B cell (primary cell): ENCODE measurements at regions not wholly inside any gene's neighbourhood (a gene's known extent, or its start where the extent isn't known, plus 50 kb on each side); places are given as distances from the start of the nearest gene placed in this dataset.
"Not testable (repeated sequence)": the region's sequence is repeated elsewhere in the genome, so short reads cannot be mapped to it uniquely, and the experiment has no call there.

Experiments used
- ATAC-seq: fragments of 200-7000 bp; cut with Tn5 transposase; one replicate; pipeline ENCODE4 v1.10.0; 2021; ENCODE audit warnings: low read depth, mild to moderate bottlenecking, moderate number of reproducible peaks, moderate library complexity
- CTCF ChIA-PET: fragments of 350-600 bp; sonication (Branson Sonifier 250); formaldehyde crosslinking; loops from one replicate; lab custom pipeline; 2021; ENCODE audit warnings: antibody characterized with exemption, inconsistent platforms; lab: Charles Lee
- POLR2A ChIA-PET: fragments of 350-600 bp; sonication (Branson Sonifier 250); formaldehyde crosslinking; loops from one replicate; lab custom pipeline; 2021; ENCODE audit warnings: antibody characterized with exemption; lab: Charles Lee
- DNase-seq: peaks from one replicate; pipeline ENCODE4 v3.0.0; 2013
- H2AFZ ChIP-seq: 2 replicates; pipeline ENCODE4 v1.6.1; 2012; ENCODE audit warnings: mild to moderate bottlenecking, low read depth, low read length; ENCODE audit not compliant: insufficient read depth, poor library complexity, severe bottlenecking
- H3K27ac ChIP-seq, 2 donors: 1 replicate in 1 of 2; 2 replicates in 1 of 2; pipeline ENCODE4 v1.5.1; 2012 to 2013; ENCODE audit warnings: low read length in 2 of 2, mild to moderate bottlenecking in 2 of 2, moderate library complexity in 1 of 2
- H3K27me3 ChIP-seq, 4 experiments: fragments of 200-600 bp in 1 of 4; sonication (generic) in 1 of 4; replicated peaks in 1 of 4; 1 replicate in 2 of 4; 2 replicates in 2 of 4; pipeline versions ENCODE4 v1.6.1 to v1.7.0; 2013 to 2016; ENCODE audit warnings: low read length in 3 of 4, mild to moderate bottlenecking in 2 of 4, mixed read lengths in 1 of 4, moderate library complexity in 1 of 4; ENCODE audit not compliant: insufficient read depth in 4 of 4, control insufficient read depth in 3 of 4; ENCODE audit errors: control extremely low read depth in 1 of 4
- H3K36me3 ChIP-seq, 2 experiments: replicated peaks in 1 of 2; 1 replicate in 1 of 2; 2 replicates in 1 of 2; pipeline versions ENCODE4 v1.6.1 to v1.7.1; 2013; ENCODE audit warnings: low read length in 1 of 2; ENCODE audit not compliant: insufficient read depth in 2 of 2, control insufficient read depth in 1 of 2; ENCODE audit errors: control extremely low read depth in 1 of 2, extremely low read depth in 1 of 2
- H3K4me1 ChIP-seq, 2 donors: fragments of 200-600 bp in 1 of 2; sonication (generic) in 1 of 2; 1 replicate in 1 of 2; 2 replicates in 1 of 2; pipeline versions ENCODE4 v1.5.1 to v1.6.1; 2013 to 2017; ENCODE audit warnings: low read length in 2 of 2; ENCODE audit not compliant: control insufficient read depth in 2 of 2, insufficient read depth in 2 of 2
- H3K4me2 ChIP-seq: replicated peaks from 2 replicates; pipeline ENCODE3; 2012; ENCODE audit warnings: mild to moderate bottlenecking, low read depth, low read length; ENCODE audit not compliant: poor library complexity, severe bottlenecking
- H3K4me3 ChIP-seq, 5 experiments: fragments of 200-600 bp in 1 of 5; sonication (generic) in 1 of 5; 1 replicate in 3 of 5; 2 replicates in 2 of 5; pipeline versions ENCODE4 v1.5.1 to v1.7.0; 2011 to 2016; ENCODE audit warnings: low read length in 4 of 5, mild to moderate bottlenecking in 4 of 5, low read depth in 2 of 5, control low read depth in 1 of 5, moderate library complexity in 1 of 5; ENCODE audit not compliant: insufficient read depth in 1 of 5; ENCODE audit errors: control extremely low read depth in 1 of 5, extremely low read depth in 1 of 5
- H3K79me2 ChIP-seq: fragments of 200-600 bp; sonication (generic); one replicate; pipeline ENCODE4 v1.6.0; 2016; ENCODE audit warnings: low read length; ENCODE audit not compliant: control insufficient read depth, insufficient read depth
- H3K9ac ChIP-seq: fragments of 200-600 bp; sonication (generic); 2 replicates; pipeline ENCODE4 v1.6.1; 2017; ENCODE audit warnings: mild to moderate bottlenecking, low read length, moderate library complexity
- H3K9me3 ChIP-seq, 3 donors: one replicate each; pipeline versions ENCODE4 v1.6.1 to v1.7.1; 2013; ENCODE audit warnings: low read length in 2 of 3; ENCODE audit not compliant: control insufficient read depth in 2 of 3, insufficient read depth in 1 of 3; ENCODE audit errors: control extremely low read depth in 1 of 3
- H4K20me1 ChIP-seq: 2 replicates; pipeline ENCODE4 v1.6.0; 2012; ENCODE audit warnings: mild to moderate bottlenecking, low read length; ENCODE audit not compliant: insufficient read depth, control insufficient read depth, poor library complexity, severe bottlenecking
- H3K27ac Mint-ChIP-seq: one replicate; pipeline ENCODE4 v1.8.0; 2021; ENCODE audit warnings: mixed read lengths
- H3K27me3 Mint-ChIP-seq: one replicate; pipeline ENCODE4 v1.8.0; 2021; ENCODE audit warnings: mixed read lengths
- H3K4me1 Mint-ChIP-seq: one replicate; pipeline ENCODE4 v1.8.0; 2021; ENCODE audit warnings: mixed read lengths
- H3K4me3 Mint-ChIP-seq: one replicate; pipeline ENCODE4 v1.8.0; 2021; ENCODE audit warnings: mixed read lengths
- H3K9me3 Mint-ChIP-seq: one replicate; pipeline ENCODE4 v1.8.0; 2022; ENCODE audit warnings: mixed read lengths; ENCODE audit not compliant: insufficient read depth
- EZH2 ChIP-seq: IDR thresholded peaks from 2 replicates; pipeline ENCODE4 v1.6.1; 2012; ENCODE audit warnings: borderline replicate concordance, low read depth, mild to moderate bottlenecking, moderate library complexity, low read length; ENCODE audit not compliant: insufficient read depth, poor library complexity, severe bottlenecking
- WGBS: methylation state at CpG from one replicate; pipeline ENCODE4 v1.1.5; 2013; ENCODE audit warnings: missing lambda C conversion rate; ENCODE audit not compliant: insufficient coverage; 5-methylcytosine and 5-hydroxymethylcytosine counted together
- intact Hi-C: fragments of 100-400 bp; cut with micrococcal nuclease; formaldehyde crosslinking; loops from one replicate; pipeline ENCODE4 v1.10.0; 2022
- TF ChIP-seq, protein P1 (sequence below): fragments of 200-600 bp; IDR thresholded peaks from one replicate; pipeline ENCODE4 v1.8.0; 2022; ENCODE audit warnings: antibody characterized with exemption, mild to moderate bottlenecking

DNA sequence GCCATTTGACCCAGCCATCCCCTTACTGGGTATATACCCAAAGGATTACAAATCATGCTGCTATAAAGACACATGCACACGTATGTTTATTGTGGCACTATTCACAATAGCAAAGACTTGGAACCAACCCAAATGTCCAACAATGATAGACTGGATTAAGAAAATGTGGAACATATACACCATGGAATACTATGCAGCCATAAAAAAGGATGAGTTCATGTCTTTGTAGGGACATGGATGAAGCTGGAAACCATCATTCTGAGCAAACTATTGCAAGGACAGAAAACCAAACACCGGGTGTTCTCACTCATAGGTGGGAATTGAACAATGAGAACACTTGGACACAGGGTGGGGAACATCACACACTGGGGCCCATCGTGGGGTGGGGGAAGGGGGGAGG is 172.5 kb upstream of the POGK start:
- H3K9ac ChIP-seq, ATAC-seq, H4K20me1 ChIP-seq, DNase-seq, intact Hi-C loops, H3K36me3 ChIP-seq, H3K4me3 ChIP-seq, H3K9me3 Mint-ChIP-seq, H3K79me2 ChIP-seq, H3K4me1 ChIP-seq, H3K27ac ChIP-seq, H3K27ac Mint-ChIP-seq, POLR2A ChIA-PET, H3K4me3 Mint-ChIP-seq, H3K27me3 ChIP-seq, CTCF ChIA-PET, H3K9me3 ChIP-seq, H3K4me2 ChIP-seq, H3K4me1 Mint-ChIP-seq, H2AFZ ChIP-seq: not testable (repeated sequence)
- 73% methylated on average over 2 of the region's 3 CpGs for WGBS
- peaks cover 15% of the 10 kb centered on the region for H3K27me3 Mint-ChIP-seq

DNA sequence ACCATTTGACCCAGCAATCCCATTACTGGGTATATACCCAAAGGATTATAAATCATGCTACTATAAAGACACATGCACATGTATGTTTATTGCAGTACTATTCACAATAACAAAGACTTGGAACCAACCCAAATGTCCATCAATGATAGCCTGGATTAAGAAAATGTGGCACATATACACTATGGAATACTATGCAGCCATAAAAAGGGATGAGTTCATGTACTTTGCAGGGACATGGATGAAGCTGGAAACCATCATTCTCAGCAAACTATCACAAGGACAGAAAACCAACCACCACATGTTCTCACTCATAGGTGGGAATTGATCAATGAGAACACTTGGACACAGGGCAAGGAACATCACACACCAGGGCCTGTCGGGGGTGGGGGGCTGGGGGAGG is 171.7 kb upstream of the POGK start:
- intact Hi-C loops, ATAC-seq: not testable (repeated sequence)
- WGBS: no CpG with 5 or more reads among the region's 1 CpG

DNA sequence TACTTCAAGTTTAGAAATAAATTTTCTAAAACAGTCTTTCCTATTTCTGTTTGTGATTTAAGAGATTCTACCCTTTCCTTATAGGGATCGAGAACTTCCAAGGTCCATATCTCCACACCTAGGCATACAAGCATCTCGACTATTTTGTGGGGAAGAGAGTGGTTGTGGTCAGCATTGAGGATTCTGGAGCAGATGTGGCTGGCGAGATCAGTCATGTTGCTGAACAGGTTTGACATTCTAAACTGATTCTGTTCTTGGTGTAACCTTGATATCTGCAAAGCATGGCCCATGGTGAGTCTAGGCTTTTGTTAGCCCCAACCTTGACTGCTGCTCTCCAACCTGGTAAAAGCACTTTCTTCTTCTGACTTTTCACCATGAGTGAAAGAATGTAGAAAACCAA is 167.6 kb upstream of the POGK start:
- no peaks in the 10 kb centered on the region for H3K9me3 Mint-ChIP-seq
- POLR2A ChIA-PET: no interaction called here
- H3K36me3 ChIP-seq: no peaks in the 10 kb centered on the region
- intact Hi-C loops: no loop called here
- no peaks in the 10 kb centered on the region for H3K27me3 ChIP-seq
- H2AFZ ChIP-seq: no peak overlapping the region
- H3K27ac ChIP-seq: no peak overlapping the region
- no peak overlapping the region for H3K27ac Mint-ChIP-seq
- no peaks in the 10 kb centered on the region for H3K9me3 ChIP-seq
- 67% methylated on average over 1 of the region's 3 CpGs for WGBS
- peaks cover 6% of the 10 kb centered on the region for H3K4me1 Mint-ChIP-seq
- CTCF ChIA-PET: no interaction called here
- no peak overlapping the region for H3K4me2 ChIP-seq
- H4K20me1 ChIP-seq: no peaks in the 10 kb centered on the region
- peaks cover 7% of the 10 kb centered on the region for H3K27me3 Mint-ChIP-seq
- H3K4me1 ChIP-seq: no peaks in the 10 kb centered on the region
- no peak overlapping the region for H3K4me3 ChIP-seq
- ATAC-seq (no peak), DNase-seq (no peak)
- no peak overlapping the region for H3K4me3 Mint-ChIP-seq
- no peaks in the 10 kb centered on the region for H3K79me2 ChIP-seq
- TF ChIP-seq, protein P1, sequence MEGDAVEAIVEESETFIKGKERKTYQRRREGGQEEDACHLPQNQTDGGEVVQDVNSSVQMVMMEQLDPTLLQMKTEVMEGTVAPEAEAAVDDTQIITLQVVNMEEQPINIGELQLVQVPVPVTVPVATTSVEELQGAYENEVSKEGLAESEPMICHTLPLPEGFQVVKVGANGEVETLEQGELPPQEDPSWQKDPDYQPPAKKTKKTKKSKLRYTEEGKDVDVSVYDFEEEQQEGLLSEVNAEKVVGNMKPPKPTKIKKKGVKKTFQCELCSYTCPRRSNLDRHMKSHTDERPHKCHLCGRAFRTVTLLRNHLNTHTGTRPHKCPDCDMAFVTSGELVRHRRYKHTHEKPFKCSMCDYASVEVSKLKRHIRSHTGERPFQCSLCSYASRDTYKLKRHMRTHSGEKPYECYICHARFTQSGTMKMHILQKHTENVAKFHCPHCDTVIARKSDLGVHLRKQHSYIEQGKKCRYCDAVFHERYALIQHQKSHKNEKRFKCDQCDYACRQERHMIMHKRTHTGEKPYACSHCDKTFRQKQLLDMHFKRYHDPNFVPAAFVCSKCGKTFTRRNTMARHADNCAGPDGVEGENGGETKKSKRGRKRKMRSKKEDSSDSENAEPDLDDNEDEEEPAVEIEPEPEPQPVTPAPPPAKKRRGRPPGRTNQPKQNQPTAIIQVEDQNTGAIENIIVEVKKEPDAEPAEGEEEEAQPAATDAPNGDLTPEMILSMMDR: no peak
- no peak for TF ChIP-seq EZH2
- H3K9ac ChIP-seq: no peak overlapping the region

More for the DNA sequence above, 171.7 kb upstream of the POGK start:
- H4K20me1 ChIP-seq, H3K4me2 ChIP-seq, H3K36me3 ChIP-seq, DNase-seq, H3K9ac ChIP-seq, H2AFZ ChIP-seq, POLR2A ChIA-PET, H3K4me1 ChIP-seq, H3K27ac Mint-ChIP-seq, H3K4me3 ChIP-seq, H3K9me3 Mint-ChIP-seq, H3K9me3 ChIP-seq, CTCF ChIA-PET, H3K27ac ChIP-seq, H3K79me2 ChIP-seq, H3K4me3 Mint-ChIP-seq, H3K4me1 Mint-ChIP-seq, H3K27me3 ChIP-seq: not testable (repeated sequence)
- peaks cover 11% of the 10 kb centered on the region for H3K27me3 Mint-ChIP-seq
